Gastroesophageal sphincter (tissue), 3 donors: ENCODE measurements at regions not wholly inside any gene's neighbourhood (a gene's known extent, or its start where the extent isn't known, plus 50 kb on each side); places are given as distances from the start of the nearest gene placed in this dataset.

ENCODE experiments used
- CTCF ChIP-seq, 4 experiments: fragments of 200-600 bp in 2 of 4; fragments of 450-650 bp in 2 of 4; sonication (generic) in 1 of 4; IDR thresholded peaks; one replicate each; pipeline ENCODE4 v1.5.1; 2017 to 2019; ENCODE audit warnings: antibody characterized with exemption in 4 of 4, mild to moderate bottlenecking in 2 of 4, moderate library complexity in 2 of 4
- POLR2A ChIP-seq, 2 donors: fragments of 450-650 bp; IDR thresholded peaks; one replicate each; pipeline ENCODE4 v1.6.1; 2017; ENCODE audit warnings: antibody characterized with exemption in 2 of 2, mild to moderate bottlenecking in 2 of 2, moderate library complexity in 1 of 2
- POLR2AphosphoS5 ChIP-seq: sonication (generic); formaldehyde crosslinking; IDR thresholded peaks from one replicate; pipeline ENCODE4 v1.6.1; 2017; ENCODE audit warnings: antibody characterized with exemption

GRCh38 chr5:165163861-165164260 lies 1658.4 kb downstream of the MAT2B start:
- TF ChIP-seq POLR2AphosphoS5, result no peak
- no peak for TF ChIP-seq POLR2A (IDR thresholded peaks at IDR 0.05)
- TF ChIP-seq CTCF (IDR thresholded peaks at IDR 0.05), result no peak
